ENCODE measurements at regions not wholly inside any gene's neighbourhood (a gene's known extent, or its start where the extent isn't known, plus 50 kb on each side); places are given as distances from the start of the nearest gene placed in this dataset.

- Histone ChIP-seq H3K27ac (ENCODE audit: low read depth in 1 of 2, low read length in 1 of 2) (no peak overlapping the region), H3K36me3 (ENCODE audit: control insufficient read depth in 4 of 4, insufficient read depth in 4 of 4, low read length in 4 of 4) (no peaks in the 10 kb centered on the region), H3K4me1 (ENCODE audit: control insufficient read depth in 5 of 5, insufficient read depth in 5 of 5, low read length in 5 of 5) (no peaks in the 10 kb centered on the region), H3K27me3 (ENCODE audit: control insufficient read depth in 3 of 3, insufficient read depth in 3 of 3, low read length in 2 of 3) (no peaks in the 10 kb centered on the region), H3K4me3 (no peak overlapping the region), H3K9me3 (ENCODE audit: control insufficient read depth in 4 of 4, insufficient read depth in 3 of 4, low read length in 3 of 4) (peaks cover 0 to 5% (median 1%) of the 10 kb centered on the region in 4 donors), H3K9ac (ENCODE audit: insufficient read depth in 1 of 2, low read length in 2 of 2) (no peak overlapping the region)
- no peak for DNase-seq
- no peak for ATAC-seq (ENCODE audit: insufficient read depth, low FRiP score)
- no peak for TF ChIP-seq CTCF (IDR thresholded peaks at IDR 0.05; ENCODE audit: control extremely low read depth, extremely low read depth)
Observed at GRCh38 chr12:71338933-71339332, 100.7 kb upstream of the LGR5 start.

GRCh38 chr12:71335963-71336257 is 103.7 kb upstream of the LGR5 start:
- ATAC-seq (ENCODE audit: insufficient read depth, low FRiP score) = no peak
- Histone ChIP-seq H3K9ac (ENCODE audit: insufficient read depth in 1 of 2, low read length in 2 of 2) (no peak overlapping the region), H3K27ac (ENCODE audit: low read depth in 1 of 2, low read length in 1 of 2) (no peak overlapping the region), H3K4me1 (ENCODE audit: control insufficient read depth in 5 of 5, insufficient read depth in 5 of 5, low read length in 5 of 5) (no peaks in the 10 kb centered on the region), H3K9me3 (ENCODE audit: control insufficient read depth in 4 of 4, insufficient read depth in 3 of 4, low read length in 3 of 4) (peaks cover 0 to 5% (median 1%) of the 10 kb centered on the region in 4 donors), H3K27me3 (ENCODE audit: control insufficient read depth in 3 of 3, insufficient read depth in 3 of 3, low read length in 2 of 3) (no peaks in the 10 kb centered on the region), H3K36me3 (ENCODE audit: control insufficient read depth in 4 of 4, insufficient read depth in 4 of 4, low read length in 4 of 4) (no peaks in the 10 kb centered on the region), H3K4me3 (no peak overlapping the region)
- TF ChIP-seq CTCF (IDR thresholded peaks at IDR 0.05; ENCODE audit: control extremely low read depth, extremely low read depth) = no peak
- no peak for DNase-seq

GRCh38 chr12:71335151-71335962 is 104.2 kb upstream of the LGR5 start:
- Histone ChIP-seq H3K4me3 (no peak overlapping the region), H3K36me3 (ENCODE audit: control insufficient read depth in 4 of 4, insufficient read depth in 4 of 4, low read length in 4 of 4) (no peaks in the 10 kb centered on the region), H3K27ac (ENCODE audit: low read depth in 1 of 2, low read length in 1 of 2) (no peak overlapping the region), H3K9me3 (ENCODE audit: control insufficient read depth in 4 of 4, insufficient read depth in 3 of 4, low read length in 3 of 4) (peaks cover 0 to 5% (median 1%) of the 10 kb centered on the region in 4 donors), H3K9ac (ENCODE audit: insufficient read depth in 1 of 2, low read length in 2 of 2) (no peak overlapping the region), H3K4me1 (ENCODE audit: control insufficient read depth in 5 of 5, insufficient read depth in 5 of 5, low read length in 5 of 5) (no peaks in the 10 kb centered on the region), H3K27me3 (ENCODE audit: control insufficient read depth in 3 of 3, insufficient read depth in 3 of 3, low read length in 2 of 3) (no peaks in the 10 kb centered on the region)
- ATAC-seq (ENCODE audit: insufficient read depth, low FRiP score) (no peak), DNase-seq (no peak)
- no peak for TF ChIP-seq CTCF (IDR thresholded peaks at IDR 0.05; ENCODE audit: control extremely low read depth, extremely low read depth)
- WGBS, 2 donors = 88 to 93% methylated on average over 4 of the region's 4 CpGs

GRCh38 chr12:71333418-71333817 is 106.2 kb upstream of the LGR5 start:
- Histone ChIP-seq H3K9me3 (ENCODE audit: control insufficient read depth in 4 of 4, insufficient read depth in 3 of 4, low read length in 3 of 4) (peaks cover 0 to 4% (median 0%) of the 10 kb centered on the region in 4 donors), H3K27ac (ENCODE audit: low read depth in 1 of 2, low read length in 1 of 2) (no peak overlapping the region), H3K4me3 (no peak overlapping the region), H3K36me3 (ENCODE audit: control insufficient read depth in 4 of 4, insufficient read depth in 4 of 4, low read length in 4 of 4) (no peaks in the 10 kb centered on the region), H3K4me1 (ENCODE audit: control insufficient read depth in 5 of 5, insufficient read depth in 5 of 5, low read length in 5 of 5) (no peaks in the 10 kb centered on the region), H3K9ac (ENCODE audit: insufficient read depth in 1 of 2, low read length in 2 of 2) (no peak overlapping the region), H3K27me3 (ENCODE audit: control insufficient read depth in 3 of 3, insufficient read depth in 3 of 3, low read length in 2 of 3) (no peaks in the 10 kb centered on the region)
- no peak for TF ChIP-seq CTCF (IDR thresholded peaks at IDR 0.05; ENCODE audit: control extremely low read depth, extremely low read depth)
- 86 to 89% methylated on average over 1 of the region's 1 CpG for WGBS, 2 donors
- no peak for DNase-seq
- ATAC-seq (ENCODE audit: insufficient read depth, low FRiP score) = no peak
